GM19023 (cell line): ENCODE measurements at regions not wholly inside any gene's neighbourhood (a gene's known extent, or its start where the extent isn't known, plus 50 kb on each side); places are given as distances from the start of the nearest gene placed in this dataset.
"Not testable (repeated sequence)": the region's sequence is repeated elsewhere in the genome, so short reads cannot be mapped to it uniquely, and the experiment has no call there.

Experiments used
- ATAC-seq: cut with Tn5 transposase; IDR thresholded peaks from one replicate; pipeline ENCODE4 v1.9.1; 2021; ENCODE audit warnings: mild to moderate bottlenecking, moderate library complexity; ENCODE audit not compliant: unreplicated experiment

GRCh38 chr1:234851450-234852438 is 241.8 kb upstream of the IRF2BP2 start:
- ATAC-seq: no peak

DNA sequence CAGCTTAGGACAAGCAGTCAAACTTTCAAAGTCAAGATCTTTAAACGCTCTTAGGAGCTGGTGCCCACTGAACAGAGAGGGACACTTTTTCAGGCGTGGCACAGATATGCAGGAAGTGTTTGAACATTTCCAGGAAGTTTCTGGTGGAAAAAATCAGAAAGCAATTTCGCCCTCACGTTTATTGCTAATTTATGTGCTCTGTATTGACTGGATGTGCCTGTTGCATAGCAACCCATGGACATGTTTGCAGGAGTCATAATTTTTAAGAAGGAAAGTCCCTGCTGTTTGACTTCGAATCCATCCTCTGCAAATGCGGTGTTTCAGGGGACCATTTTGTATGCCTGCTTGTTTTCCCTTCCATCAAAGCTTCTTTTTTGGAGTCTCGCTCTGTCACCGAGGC is 239.9 kb upstream of the IRF2BP2 start:
- no peak for ATAC-seq

DNA sequence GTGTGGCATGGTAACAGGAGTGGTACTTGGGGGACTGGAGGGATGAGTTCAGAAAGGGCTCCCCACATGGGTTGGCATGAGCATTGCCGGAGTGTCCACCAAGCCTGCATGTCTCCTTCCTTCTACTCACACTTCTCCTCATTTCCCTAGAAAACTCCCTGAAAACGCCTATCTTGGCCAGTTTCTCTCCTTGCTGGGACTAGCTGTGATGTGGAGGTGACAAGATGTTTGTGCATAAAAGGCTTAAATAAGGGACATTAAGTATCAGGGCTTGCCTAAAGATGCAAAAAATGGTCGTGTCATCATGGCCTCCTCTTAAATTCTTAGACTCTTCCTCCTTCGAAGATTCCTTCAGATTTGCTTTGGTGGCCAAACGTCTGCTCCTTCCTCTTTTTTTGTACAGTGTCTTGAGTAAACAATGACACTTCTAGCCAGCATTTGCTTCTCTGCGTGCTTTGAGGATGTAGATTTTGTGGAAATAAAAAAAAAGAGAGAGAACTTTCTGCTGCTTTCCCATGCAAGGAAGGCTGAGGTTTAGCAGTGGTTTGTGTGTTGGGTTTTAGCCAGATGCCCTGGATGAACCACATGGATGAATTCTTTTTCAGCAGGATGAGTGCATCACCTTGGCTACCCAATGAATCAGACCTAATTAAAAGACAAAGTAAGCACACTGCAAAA is 239.1 kb upstream of the IRF2BP2 start:
- ATAC-seq: no peak

- not testable (repeated sequence) for ATAC-seq
Measured at GRCh38 chr1:234846813-234847212, 236.8 kb upstream of the IRF2BP2 start.

DNA sequence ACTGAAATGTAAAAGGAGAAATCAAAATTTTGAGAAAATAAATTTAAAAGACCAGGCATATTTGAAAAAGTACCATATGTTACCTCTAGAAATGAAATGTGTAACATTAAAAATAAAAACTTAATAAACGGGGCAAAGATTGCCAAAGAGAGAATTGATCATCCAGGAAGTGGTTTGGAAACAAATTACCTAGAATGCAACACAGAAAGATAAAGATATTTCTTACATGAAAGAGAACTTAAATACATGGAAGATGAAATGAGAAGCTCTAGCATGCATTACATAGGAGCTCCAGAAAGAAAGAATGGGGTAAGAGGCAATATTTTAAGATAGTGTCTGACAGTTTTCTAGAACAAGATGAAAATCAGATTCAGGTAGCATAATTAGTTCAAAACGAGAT is 235.9 kb upstream of the IRF2BP2 start:
- no peak for ATAC-seq

DNA sequence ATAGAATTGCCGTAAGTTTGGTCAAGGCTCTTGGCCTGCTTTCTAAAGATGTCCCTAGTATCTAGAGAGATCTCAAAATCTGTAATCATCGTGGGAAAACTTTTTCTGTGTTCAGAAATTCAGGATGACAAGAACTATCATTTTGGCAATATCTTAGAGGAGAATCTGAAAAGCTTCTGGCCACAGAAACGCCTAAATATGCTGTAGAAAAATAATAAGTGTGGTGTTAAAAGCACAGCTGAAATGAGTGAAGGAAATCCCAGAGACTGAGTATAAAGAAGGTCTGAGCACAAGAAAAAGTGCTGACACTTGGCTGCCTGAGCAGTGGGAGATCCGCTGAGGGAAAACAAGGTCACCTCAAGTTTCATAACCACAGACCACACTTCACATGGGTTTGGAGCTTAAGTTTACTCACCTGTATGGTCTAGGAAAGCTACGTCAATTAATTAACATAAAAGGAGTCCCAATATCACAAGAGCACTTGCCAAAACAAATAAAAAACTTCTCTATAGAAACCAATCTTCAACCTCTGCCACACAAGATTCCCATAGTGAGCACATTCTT is 235.2 kb upstream of the IRF2BP2 start:
- ATAC-seq: no peak

DNA sequence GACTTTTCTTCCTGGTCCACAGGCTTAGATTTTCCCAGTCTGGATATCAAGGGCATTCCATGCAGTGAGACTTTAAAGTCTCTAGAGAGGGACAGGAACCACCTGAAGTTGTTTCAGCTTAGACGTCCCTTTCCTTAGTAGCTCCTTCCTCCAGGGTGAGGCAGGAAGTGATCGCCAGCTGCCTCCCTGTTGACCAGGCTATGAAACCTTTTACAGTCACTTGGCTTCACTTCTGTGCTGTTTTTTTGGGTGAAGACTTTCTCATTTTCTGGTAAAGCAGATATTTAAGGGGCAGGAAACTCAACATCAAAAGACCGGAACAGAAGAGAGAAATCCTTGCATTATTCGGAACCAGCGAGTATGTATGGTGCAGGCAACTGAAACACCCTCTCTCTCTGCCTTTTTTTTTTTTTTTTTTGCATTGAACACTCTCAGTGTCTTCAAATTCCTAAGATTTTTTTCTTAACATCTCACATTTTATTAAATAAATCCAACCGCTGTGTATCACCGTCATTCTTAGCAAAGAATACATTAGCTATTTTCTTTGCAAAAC is 234.6 kb upstream of the IRF2BP2 start:
- ATAC-seq: no peak

DNA sequence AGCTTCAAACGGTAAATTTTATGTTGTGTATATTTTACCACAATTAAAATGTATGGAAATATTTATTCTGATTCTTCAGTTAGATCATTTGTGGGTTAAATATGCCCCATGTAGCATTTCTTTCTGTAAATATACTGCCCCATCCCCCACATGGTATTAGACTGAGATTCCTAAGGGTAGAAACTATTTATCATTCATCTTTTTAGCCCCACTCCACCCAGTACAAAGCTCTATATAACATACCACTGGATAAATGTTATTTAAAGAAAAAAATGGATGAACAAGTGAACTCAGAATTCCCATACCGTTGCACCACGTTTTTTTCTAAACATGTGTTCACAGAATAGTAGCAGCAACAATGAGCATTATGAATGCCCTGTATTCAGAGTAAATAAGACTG is 234.0 kb upstream of the IRF2BP2 start:
- no peak for ATAC-seq

GRCh38 chr1:234842726-234843641 is 233.0 kb upstream of the IRF2BP2 start:
- peak; percentile 70 for ATAC-seq

- ATAC-seq: no peak
Measured at GRCh38 chr1:234841710-234842231, 231.8 kb upstream of the IRF2BP2 start.

GRCh38 chr1:234841281-234841680 is 231.3 kb upstream of the IRF2BP2 start:
- no peak for ATAC-seq

DNA sequence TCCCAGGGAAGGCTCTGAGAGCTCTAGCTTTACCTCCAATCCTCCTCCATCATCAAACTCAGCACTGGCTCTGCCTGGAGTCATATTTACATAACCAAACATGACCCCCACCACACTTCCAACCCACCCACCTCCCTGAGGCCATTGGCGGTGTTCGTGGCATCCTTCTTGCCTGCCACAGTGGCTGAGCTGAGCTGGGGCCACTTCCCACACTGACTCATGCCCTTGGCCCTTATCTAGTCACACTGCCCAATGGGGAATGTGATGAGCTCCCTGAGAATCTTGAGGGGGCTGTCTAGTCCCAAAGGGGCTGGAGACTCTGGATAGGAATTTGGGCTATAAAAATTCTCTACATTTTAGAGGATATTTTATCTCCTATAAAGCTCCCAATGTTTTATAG is 230.9 kb upstream of the IRF2BP2 start:
- no peak for ATAC-seq

- ATAC-seq: no peak
Measured at GRCh38 chr1:234840253-234840652, 230.3 kb upstream of the IRF2BP2 start.

DNA sequence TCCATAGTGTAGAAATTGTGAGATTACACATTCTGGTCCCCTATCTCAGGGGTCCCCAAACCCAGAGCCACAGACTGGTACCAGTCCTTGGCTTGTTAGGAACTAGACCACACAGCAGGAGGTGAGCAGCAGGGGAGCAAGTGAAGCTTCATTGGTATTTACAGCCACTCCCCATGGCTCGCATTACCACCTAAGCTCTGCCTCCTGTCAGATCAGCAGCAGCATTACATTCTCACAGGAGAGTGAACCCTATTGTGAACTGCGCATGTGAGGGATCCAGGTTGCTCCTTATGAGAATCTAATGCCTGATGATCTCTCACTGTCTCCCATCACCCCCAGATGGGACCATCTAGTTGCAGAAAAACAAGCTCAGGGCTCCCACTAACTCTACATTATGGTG is 229.7 kb upstream of the IRF2BP2 start:
- ATAC-seq: no peak

- ATAC-seq: no peak
Measured at GRCh38 chr1:234838820-234839219, 228.8 kb upstream of the IRF2BP2 start.

DNA sequence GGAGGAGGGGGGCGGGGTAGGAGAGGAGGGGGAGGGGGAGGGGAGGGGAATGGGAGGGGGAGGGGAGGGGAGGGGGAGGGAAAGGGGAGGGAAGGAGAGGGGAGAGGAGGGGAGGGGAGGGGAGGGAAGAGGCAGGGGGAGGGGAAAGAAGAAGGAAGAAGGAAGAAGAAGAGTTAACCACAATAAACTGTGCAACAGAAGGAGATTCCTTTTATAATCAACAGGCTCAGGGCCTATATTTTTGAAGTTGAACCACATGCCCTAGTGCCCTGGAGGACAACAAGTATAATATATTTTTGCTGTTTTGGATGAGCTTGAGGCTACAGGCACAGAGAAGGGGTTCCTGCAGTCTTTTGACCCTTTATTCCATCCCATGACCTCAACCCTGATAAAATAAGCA is 228.2 kb upstream of the IRF2BP2 start:
- ATAC-seq: no peak

- no peak for ATAC-seq
Measured at GRCh38 chr1:234837713-234838112, 227.7 kb upstream of the IRF2BP2 start.

DNA sequence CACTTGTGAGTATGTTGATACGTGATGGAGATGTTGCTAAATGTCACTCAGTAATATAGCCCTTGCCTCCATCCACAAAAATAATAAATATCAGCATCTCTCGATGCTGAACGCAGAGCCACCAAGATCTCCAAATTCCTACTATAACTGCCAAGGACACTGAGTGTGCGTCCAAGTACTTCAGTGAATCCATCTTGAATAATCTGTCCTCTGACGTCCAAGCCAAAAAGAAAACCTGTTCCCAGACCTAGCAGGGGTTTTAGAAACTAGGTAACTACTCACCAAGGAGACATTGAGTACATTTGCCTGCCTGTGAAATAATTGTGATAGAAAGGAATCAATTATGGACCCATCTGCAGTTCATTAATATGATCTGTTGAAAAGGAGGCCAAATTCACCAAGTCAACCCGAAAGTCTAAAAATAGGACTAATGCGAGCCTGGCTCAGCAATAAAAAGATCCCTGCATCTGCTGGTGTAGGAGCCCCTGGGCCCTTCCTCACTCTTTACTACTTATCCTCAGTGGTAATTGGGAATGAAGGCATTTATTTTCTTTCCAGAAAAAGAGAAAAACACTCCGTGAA is 226.9 kb upstream of the IRF2BP2 start:
- no peak for ATAC-seq

DNA sequence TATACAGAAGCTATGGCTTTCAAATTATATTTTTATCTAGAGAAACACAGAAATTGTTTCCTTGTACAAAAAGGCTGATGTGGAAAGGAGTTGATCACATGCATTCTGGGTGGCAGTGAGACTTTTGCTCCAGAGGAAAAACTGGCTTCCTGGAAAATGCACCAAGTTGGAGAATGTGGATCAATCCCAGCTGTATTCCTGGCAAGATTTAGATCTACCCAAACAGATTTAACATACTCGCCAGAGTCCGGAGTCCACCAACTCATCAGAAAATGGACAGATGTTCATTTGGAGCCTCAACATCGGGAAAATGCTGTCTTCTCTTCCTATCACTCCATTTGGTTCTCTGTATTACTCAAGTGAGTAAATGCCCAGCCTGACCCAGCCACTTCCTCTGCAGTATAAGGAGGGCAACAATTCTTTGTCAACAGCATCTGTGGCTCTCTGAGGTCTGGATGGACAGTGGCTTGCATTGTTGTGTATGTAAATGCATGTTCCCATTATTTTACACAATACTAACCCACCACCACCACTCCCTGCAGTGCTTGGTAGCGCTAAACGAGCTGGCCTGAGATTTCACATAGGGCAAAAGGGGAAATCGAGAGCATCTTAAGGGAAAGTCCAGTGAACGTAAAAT is 226.2 kb upstream of the IRF2BP2 start:
- no peak for ATAC-seq
